ENCODE measurements at regions not wholly inside any gene's neighbourhood (a gene's known extent, or its start where the extent isn't known, plus 50 kb on each side); places are given as distances from the start of the nearest gene placed in this dataset.
A peak's percentile ranks its signal among the peaks of the same experiment; 100 is the strongest.

GRCh38 chr3:159853506-159853864 is 135.2 kb upstream of the IL12A start:
- no peak for TF ChIP-seq CTCF (IDR thresholded peaks at IDR 0.05)
- Histone ChIP-seq H3K9me3 (ENCODE audit: control insufficient read depth, low read length) (no peaks in the 10 kb centered on the region), H3K36me3 (ENCODE audit: control insufficient read depth, insufficient read depth, low read length) (no peaks in the 10 kb centered on the region), H3K4me1 (no peaks in the 10 kb centered on the region), H3K27ac (no peak overlapping the region), H3K79me2 (no peaks in the 10 kb centered on the region), H3K4me2 (ENCODE audit: low read length) (no peak overlapping the region), H3K9ac (no peak overlapping the region), H2AFZ (no peak overlapping the region), H3K27me3 (ENCODE audit: control insufficient read depth, insufficient read depth, low read length) (no peaks in the 10 kb centered on the region), H3K4me3 (ENCODE audit: low read depth, low read length) (no peak overlapping the region)

GRCh38 chr3:159854500-159855124 is 134.0 kb upstream of the IL12A start:
- Histone ChIP-seq H3K27ac (no peak overlapping the region), H3K27me3 (ENCODE audit: control insufficient read depth, insufficient read depth, low read length) (no peaks in the 10 kb centered on the region), H3K9ac (no peak overlapping the region), H3K4me1 (no peaks in the 10 kb centered on the region), H3K9me3 (ENCODE audit: control insufficient read depth, low read length) (no peaks in the 10 kb centered on the region), H3K4me2 (ENCODE audit: low read length) (no peak overlapping the region), H3K79me2 (no peaks in the 10 kb centered on the region), H2AFZ (peak overlapping the region; percentile 7), H3K4me3 (ENCODE audit: low read depth, low read length) (no peak overlapping the region), H3K36me3 (ENCODE audit: control insufficient read depth, insufficient read depth, low read length) (no peaks in the 10 kb centered on the region)
- TF ChIP-seq CTCF (IDR thresholded peaks at IDR 0.05): no peak

GRCh38 chr3:159855599-159856346 is 132.9 kb upstream of the IL12A start:
- H3K79me2 ChIP-seq: no peaks in the 10 kb centered on the region
- H3K4me1 ChIP-seq: no peaks in the 10 kb centered on the region
- H3K27me3 ChIP-seq (ENCODE audit: control insufficient read depth, insufficient read depth, low read length): no peaks in the 10 kb centered on the region
- H3K4me3 ChIP-seq (ENCODE audit: low read depth, low read length): no peak overlapping the region
- no peak for TF ChIP-seq CTCF (IDR thresholded peaks at IDR 0.05)
- H3K27ac ChIP-seq: no peak overlapping the region
- H3K4me2 ChIP-seq (ENCODE audit: low read length): no peak overlapping the region
- H3K9me3 ChIP-seq (ENCODE audit: control insufficient read depth, low read length): no peaks in the 10 kb centered on the region
- H3K36me3 ChIP-seq (ENCODE audit: control insufficient read depth, insufficient read depth, low read length): no peaks in the 10 kb centered on the region
- no peak overlapping the region for H3K9ac ChIP-seq
- no peak overlapping the region for H2AFZ ChIP-seq

- Histone ChIP-seq H3K36me3 (ENCODE audit: control insufficient read depth, insufficient read depth, low read length) (no peaks in the 10 kb centered on the region), H3K27ac (no peak overlapping the region)
Measured at GRCh38 chr3:159856590-159857104, 132.0 kb upstream of the IL12A start.

More at GRCh38 chr3:159856590-159857104, 132.0 kb upstream of the IL12A start:
- no peak overlapping the region for H3K4me2 ChIP-seq (ENCODE audit: low read length)
- H3K9ac ChIP-seq: no peak overlapping the region
- no peaks in the 10 kb centered on the region for H3K4me1 ChIP-seq
- H3K79me2 ChIP-seq: no peaks in the 10 kb centered on the region
- no peaks in the 10 kb centered on the region for H3K27me3 ChIP-seq (ENCODE audit: control insufficient read depth, insufficient read depth, low read length)
- H2AFZ ChIP-seq: no peak overlapping the region
- H3K4me3 ChIP-seq (ENCODE audit: low read depth, low read length): no peak overlapping the region
- no peaks in the 10 kb centered on the region for H3K9me3 ChIP-seq (ENCODE audit: control insufficient read depth, low read length)
- no peak for TF ChIP-seq CTCF (IDR thresholded peaks at IDR 0.05)

Measured in parathyroid adenoma (tissue), 2 donors.